ENCODE measurements at regions not wholly inside any gene's neighbourhood (a gene's known extent, or its start where the extent isn't known, plus 50 kb on each side); places are given as distances from the start of the nearest gene placed in this dataset.

DNA sequence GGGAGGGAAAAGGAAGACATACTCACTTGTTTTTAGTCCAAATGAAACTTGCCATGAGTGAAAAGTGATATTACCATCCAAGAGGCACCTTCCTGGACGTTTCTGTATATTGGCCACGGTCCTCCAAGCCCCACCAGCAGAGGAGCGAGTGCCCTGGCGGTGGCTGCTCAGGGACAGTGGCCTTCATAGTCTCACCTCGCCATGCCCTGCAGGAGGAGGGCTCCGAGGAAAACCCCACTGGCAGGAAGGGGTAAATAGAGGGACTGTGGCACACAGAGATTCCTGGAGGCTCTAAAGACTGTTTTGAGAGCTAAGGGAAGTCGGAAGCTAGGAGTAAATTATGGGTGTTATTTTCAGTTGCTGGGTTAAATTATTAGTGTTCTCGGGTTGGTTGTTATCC is 98.4 kb upstream of the UBL3 start:
- TF ChIP-seq, protein P1, sequence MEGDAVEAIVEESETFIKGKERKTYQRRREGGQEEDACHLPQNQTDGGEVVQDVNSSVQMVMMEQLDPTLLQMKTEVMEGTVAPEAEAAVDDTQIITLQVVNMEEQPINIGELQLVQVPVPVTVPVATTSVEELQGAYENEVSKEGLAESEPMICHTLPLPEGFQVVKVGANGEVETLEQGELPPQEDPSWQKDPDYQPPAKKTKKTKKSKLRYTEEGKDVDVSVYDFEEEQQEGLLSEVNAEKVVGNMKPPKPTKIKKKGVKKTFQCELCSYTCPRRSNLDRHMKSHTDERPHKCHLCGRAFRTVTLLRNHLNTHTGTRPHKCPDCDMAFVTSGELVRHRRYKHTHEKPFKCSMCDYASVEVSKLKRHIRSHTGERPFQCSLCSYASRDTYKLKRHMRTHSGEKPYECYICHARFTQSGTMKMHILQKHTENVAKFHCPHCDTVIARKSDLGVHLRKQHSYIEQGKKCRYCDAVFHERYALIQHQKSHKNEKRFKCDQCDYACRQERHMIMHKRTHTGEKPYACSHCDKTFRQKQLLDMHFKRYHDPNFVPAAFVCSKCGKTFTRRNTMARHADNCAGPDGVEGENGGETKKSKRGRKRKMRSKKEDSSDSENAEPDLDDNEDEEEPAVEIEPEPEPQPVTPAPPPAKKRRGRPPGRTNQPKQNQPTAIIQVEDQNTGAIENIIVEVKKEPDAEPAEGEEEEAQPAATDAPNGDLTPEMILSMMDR (conservative IDR thresholded peaks at IDR 0.05; ENCODE audit: low read length) = no peak
- no peak for TF ChIP-seq EZH2phosphoT487 (IDR thresholded peaks at IDR 0.05; ENCODE audit: borderline replicate concordance, low read depth, low read length)

Measured in OCI-LY7 (cell line).